Immature natural killer cell (primary cell): ENCODE measurements at regions not wholly inside any gene's neighbourhood (a gene's known extent, or its start where the extent isn't known, plus 50 kb on each side); places are given as distances from the start of the nearest gene placed in this dataset.

ENCODE experiments used
- DNase-seq, 3 donors: peaks; one replicate each; pipeline ENCODE4 v3.0.0; 2022; ENCODE audit warnings: mixed read lengths in 1 of 3
- H3K27ac Mint-ChIP-seq, 6 donors: one replicate each; pipeline ENCODE4 v1.8.0; 2020; ENCODE audit warnings: mixed read lengths in 6 of 6, mild to moderate bottlenecking in 5 of 6, inconsistent platforms in 4 of 6, moderate library complexity in 3 of 6
- H3K27me3 Mint-ChIP-seq, 3 donors: one replicate each; pipeline ENCODE4 v1.8.0; 2020 to 2021; ENCODE audit warnings: low read depth in 3 of 3, mild to moderate bottlenecking in 3 of 3, mixed read lengths in 3 of 3, moderate library complexity in 3 of 3, inconsistent platforms in 1 of 3
- H3K36me3 Mint-ChIP-seq, 3 donors: one replicate each; pipeline ENCODE4 v1.8.0; 2020; ENCODE audit warnings: mixed read lengths in 3 of 3, inconsistent platforms in 2 of 3, mild to moderate bottlenecking in 2 of 3
- H3K4me1 Mint-ChIP-seq, 2 donors: one replicate each; pipeline ENCODE4 v1.8.0; 2020; ENCODE audit warnings: inconsistent platforms in 2 of 2, mild to moderate bottlenecking in 2 of 2, mixed read lengths in 2 of 2, moderate library complexity in 1 of 2
- H3K4me3 Mint-ChIP-seq, 5 donors: one replicate each; pipeline ENCODE4 v1.8.0; 2020; ENCODE audit warnings: mild to moderate bottlenecking in 5 of 5, mixed read lengths in 5 of 5, inconsistent platforms in 3 of 5, moderate library complexity in 3 of 5
- H3K9me3 Mint-ChIP-seq, 6 donors: one replicate each; pipeline ENCODE4 v1.8.0; 2020; ENCODE audit warnings: mild to moderate bottlenecking in 6 of 6, mixed read lengths in 6 of 6, inconsistent platforms in 4 of 6, moderate library complexity in 3 of 6

DNA sequence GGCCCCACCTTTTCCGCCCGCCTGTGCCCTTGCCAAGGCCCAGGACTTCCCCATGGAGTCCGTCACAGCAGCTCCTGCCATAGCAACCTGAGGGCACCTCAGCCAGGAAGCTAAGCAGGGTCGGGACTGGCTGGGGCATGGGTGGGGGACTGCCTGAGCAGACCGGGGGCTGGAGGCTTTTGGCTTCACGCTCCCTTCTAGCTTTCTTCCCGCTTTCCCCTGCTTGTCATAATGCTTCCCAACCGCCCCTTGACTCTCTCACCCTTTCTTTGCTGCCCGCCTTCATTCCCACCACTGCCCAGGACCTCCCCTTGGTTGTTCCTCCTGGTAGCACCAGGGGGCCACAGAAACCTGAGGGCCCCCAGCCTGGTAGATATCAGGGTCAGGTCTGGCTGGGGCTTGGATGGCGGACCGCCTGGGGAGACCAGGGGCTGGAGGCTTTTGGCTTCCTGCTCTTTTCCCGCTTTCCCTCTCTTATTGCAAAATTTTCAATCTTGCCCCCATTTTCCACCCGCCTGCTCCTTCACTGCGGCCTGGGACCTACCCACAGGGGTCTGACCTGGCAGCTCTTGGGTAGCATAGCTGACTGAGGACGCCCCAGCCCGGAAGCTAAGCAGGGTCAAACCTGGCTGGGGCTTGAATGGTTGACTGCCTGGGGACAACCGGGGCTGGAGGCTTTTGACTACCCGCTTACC lies 2287.7 kb downstream of the TP53TG3F start:
- Mint-ChIP-seq H3K27me3 (peaks cover 0 to 4% (median 0%) of the 10 kb centered on the region in 3 donors), H3K4me3 (no peak overlapping the region), H3K27ac (no peak overlapping the region), H3K9me3 (peaks cover 7 to 48% (median 40%) of the 10 kb centered on the region in 6 donors), H3K36me3 (peaks cover 0 to 4% (median 0%) of the 10 kb centered on the region in 3 donors), H3K4me1 (peaks cover 0 to 4% of the 10 kb centered on the region in 2 donors)
- DNase-seq = no peak

DNA sequence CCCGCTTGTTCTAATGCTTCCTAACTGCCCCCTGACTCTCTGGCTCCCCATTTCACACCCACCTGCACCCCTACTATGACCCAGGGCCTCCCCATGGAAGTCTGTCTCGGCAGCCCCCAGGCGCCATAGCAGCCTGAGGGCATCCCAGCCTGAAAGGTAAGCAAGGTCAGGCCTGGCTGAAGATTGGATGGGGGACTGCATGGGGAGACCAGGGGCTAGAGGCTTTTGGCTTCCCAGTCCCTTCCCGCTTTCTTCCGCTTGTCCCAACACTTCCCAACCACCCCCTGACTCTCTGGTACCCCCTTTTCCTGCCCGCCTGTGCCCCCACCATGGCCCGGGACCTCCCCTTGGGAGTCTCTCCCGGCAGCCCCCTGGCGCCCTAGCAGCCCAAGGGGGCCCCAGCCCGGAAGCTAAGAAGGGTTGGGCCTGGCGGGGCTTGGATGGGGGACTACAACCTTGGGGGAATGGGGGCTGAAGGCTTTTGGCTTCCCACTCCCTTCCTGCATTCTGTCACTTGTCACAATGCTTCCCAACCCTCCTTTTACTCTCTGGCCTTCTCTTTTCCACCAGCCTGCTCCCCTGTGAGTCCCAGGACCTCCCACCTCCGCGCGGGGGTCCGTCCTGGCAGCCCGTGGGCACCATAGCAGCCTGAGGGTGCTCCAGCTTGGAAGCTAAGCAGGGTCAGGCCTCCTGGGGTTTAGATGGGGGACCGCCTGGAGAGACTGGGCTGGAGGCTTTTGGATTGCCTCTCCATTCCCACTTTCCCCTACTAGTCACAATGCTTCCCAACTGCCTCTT lies 2288.4 kb downstream of the TP53TG3F start:
- DNase-seq = no peak
- no peaks in the 10 kb centered on the region for H3K36me3 Mint-ChIP-seq
- peaks cover 0 to 4% (median 0%) of the 10 kb centered on the region in 3 donors for H3K27me3 Mint-ChIP-seq
- peaks cover 4 to 48% (median 34%) of the 10 kb centered on the region in 6 donors for H3K9me3 Mint-ChIP-seq
- no peak overlapping the region for H3K27ac Mint-ChIP-seq
- H3K4me3 Mint-ChIP-seq = no peak overlapping the region
- H3K4me1 Mint-ChIP-seq = peaks cover 0 to 1% of the 10 kb centered on the region in 2 donors

GRCh38 chr16:35748621-35749252 lies 2289.3 kb downstream of the TP53TG3F start:
- H3K36me3 Mint-ChIP-seq = no peaks in the 10 kb centered on the region
- no peak overlapping the region for H3K4me3 Mint-ChIP-seq
- DNase-seq = no peak
- H3K4me1 Mint-ChIP-seq = peaks cover 0 to under 1% of the 10 kb centered on the region in 2 donors
- H3K27ac Mint-ChIP-seq = no peak overlapping the region
- H3K27me3 Mint-ChIP-seq = peaks cover 0 to 4% (median 0%) of the 10 kb centered on the region in 3 donors
- H3K9me3 Mint-ChIP-seq = peaks cover 4 to 45% (median 33%) of the 10 kb centered on the region in 6 donors

DNA sequence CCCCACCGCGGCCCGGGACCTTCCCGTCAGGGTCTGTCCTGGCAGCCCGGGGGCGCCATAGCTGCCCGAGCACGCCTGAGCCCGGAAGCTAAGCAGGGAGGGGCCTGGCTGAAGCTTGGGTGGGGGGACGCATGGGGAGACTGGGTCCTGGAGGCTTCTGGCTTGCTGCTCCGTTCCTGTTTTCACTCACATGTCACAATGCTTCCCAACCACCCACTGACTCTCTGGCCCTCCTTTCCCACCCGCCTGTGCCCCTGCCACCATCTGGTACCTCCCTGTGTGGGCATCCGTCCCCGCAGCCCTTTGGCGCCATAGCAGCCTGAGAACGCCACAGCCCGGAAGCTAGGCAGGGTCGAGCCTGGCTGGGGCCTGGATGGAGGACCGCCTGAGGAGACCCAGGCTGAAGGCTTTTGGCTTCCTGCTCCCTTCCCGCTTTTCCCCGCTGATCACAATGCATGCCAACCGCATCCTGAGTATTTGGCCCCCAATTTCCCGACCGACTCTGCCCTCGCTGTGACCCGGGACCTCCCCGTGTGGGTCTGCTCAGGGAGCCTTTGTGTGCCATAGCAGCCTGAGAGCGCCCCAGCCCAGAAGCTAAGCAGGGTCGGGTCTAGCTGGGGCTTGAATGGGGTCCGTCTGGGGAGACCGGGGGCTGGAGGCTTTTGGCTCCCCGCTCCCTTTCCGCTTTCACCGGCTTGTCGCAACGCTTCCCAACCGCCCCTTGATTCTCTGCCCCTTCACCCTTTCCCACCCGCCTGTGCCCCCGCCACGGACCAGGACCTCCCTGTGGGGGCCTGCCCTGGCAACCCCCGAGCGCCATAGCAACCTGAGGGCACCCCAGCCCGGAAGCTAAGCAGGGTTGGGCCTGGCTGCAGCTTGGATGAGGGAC lies 2290.1 kb downstream of the TP53TG3F start:
- no peaks in the 10 kb centered on the region for H3K4me1 Mint-ChIP-seq
- peaks cover 0 to 4% (median 0%) of the 10 kb centered on the region in 3 donors for H3K27me3 Mint-ChIP-seq
- no peak for DNase-seq
- peaks cover 4 to 37% (median 26%) of the 10 kb centered on the region in 6 donors for H3K9me3 Mint-ChIP-seq
- no peaks in the 10 kb centered on the region for H3K36me3 Mint-ChIP-seq
- no peak overlapping the region for H3K27ac Mint-ChIP-seq
- no peak overlapping the region for H3K4me3 Mint-ChIP-seq

GRCh38 chr16:35750157-35750689 lies 2290.8 kb downstream of the TP53TG3F start:
- Mint-ChIP-seq H3K4me1 (peaks cover 0 to under 1% of the 10 kb centered on the region in 2 donors), H3K4me3 (no peak overlapping the region), H3K27ac (no peak overlapping the region), H3K36me3 (peaks cover 0 to 2% (median under 1%) of the 10 kb centered on the region in 3 donors), H3K27me3 (peaks cover 0 to 4% (median 1%) of the 10 kb centered on the region in 3 donors), H3K9me3 (peaks cover 7 to 38% (median 25%) of the 10 kb centered on the region in 6 donors)
- no peak for DNase-seq

- H3K4me3 Mint-ChIP-seq = no peak overlapping the region
- H3K27ac Mint-ChIP-seq = no peak overlapping the region
- H3K9me3 Mint-ChIP-seq = peaks cover 11 to 38% (median 25%) of the 10 kb centered on the region in 6 donors
- peaks cover 0 to 1% of the 10 kb centered on the region in 2 donors for H3K4me1 Mint-ChIP-seq
- no peak for DNase-seq
- peaks cover 0 to 6% (median 4%) of the 10 kb centered on the region in 3 donors for H3K36me3 Mint-ChIP-seq
- H3K27me3 Mint-ChIP-seq = peaks cover 0 to 2% (median 1%) of the 10 kb centered on the region in 3 donors
Observed at GRCh38 chr16:35750701-35751104, 2291.3 kb downstream of the TP53TG3F start.

DNA sequence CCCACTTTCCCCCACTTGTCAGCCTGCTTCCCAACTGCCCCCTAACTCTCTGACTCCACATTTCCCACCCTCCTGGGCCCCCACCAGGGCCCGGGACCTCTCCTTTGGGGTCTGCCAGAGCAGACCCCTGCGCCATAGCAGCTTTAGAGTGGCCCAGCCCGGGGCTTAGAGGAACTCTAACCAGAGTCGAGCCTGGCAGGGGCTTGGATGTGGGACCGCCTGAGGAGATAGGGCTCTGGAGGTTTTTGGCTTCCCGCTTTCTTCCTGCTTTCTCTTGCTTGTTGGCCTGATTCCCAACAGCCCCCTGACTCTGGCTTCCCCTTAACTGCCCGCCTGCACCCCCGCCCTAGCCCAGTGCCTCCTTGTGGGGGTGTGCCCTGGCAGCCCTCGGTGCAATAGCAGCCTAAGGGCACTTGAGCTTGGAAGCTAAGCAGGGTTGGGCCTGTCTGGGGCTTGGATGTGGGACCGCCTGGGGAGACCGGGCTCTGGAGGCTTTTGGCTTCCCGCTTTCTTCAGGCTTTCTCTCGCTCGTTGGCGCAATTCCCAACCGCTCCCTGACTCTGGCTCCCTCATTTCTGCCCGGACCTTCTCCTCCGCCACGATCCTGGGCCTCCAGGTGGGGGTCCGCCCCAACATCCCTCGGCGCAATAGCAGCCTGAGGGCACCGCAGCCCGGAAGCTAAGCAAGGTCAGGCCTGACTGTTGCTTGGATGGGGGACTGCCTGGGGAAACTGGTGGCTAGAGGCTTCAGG lies 2292.0 kb downstream of the TP53TG3F start:
- H3K4me1 Mint-ChIP-seq = peaks cover 0 to 1% of the 10 kb centered on the region in 2 donors
- H3K27me3 Mint-ChIP-seq = peaks cover 0 to 2% (median 1%) of the 10 kb centered on the region in 3 donors
- peaks cover 11 to 38% (median 31%) of the 10 kb centered on the region in 6 donors for H3K9me3 Mint-ChIP-seq
- DNase-seq = no peak
- no peak overlapping the region for H3K27ac Mint-ChIP-seq
- peaks cover 0 to 6% (median 4%) of the 10 kb centered on the region in 3 donors for H3K36me3 Mint-ChIP-seq
- H3K4me3 Mint-ChIP-seq = no peak overlapping the region

DNA sequence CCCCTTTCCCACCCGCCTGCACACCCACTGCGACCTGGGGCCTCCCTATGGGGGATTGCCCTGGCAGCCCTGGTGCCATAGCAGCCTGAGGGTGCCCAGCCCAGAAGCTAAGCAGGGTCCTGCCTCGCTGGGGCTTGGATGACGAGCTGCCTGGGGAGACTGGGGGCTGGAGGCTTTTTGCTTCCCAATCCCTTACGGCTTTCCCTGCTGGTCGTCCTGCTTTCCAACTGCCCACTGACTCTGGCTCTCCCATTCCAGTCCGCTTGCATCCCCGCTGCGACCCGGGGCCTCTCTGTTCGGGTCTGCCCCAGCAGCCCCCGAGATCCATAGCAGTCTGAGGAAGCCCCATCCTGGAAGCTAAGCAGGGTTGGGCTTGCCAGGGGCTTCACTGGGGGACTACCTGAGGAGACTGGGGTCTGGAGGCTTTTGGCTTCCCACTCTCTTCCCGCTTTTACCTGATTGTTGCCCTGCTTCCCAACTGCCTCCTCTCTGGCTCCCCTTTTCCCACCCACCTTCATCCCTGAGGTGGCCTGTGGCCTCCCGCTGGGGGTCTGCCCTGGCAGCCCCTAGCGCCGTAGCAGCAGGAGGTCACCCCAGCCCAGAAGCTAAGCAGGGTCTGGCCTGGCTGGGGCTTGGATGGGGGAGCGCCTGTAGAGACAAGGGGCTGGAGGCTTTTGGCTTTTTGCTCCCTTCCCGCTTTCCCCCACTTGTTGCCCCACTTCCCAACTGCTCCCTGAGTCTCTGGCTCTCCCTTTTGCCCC lies 2292.8 kb downstream of the TP53TG3F start:
- Mint-ChIP-seq H3K4me1 (peaks cover 0 to 1% of the 10 kb centered on the region in 2 donors), H3K36me3 (peaks cover 0 to 6% (median 4%) of the 10 kb centered on the region in 3 donors), H3K27me3 (peaks cover 0 to 2% (median 1%) of the 10 kb centered on the region in 3 donors), H3K27ac (no peak overlapping the region), H3K9me3 (peaks cover 11 to 39% (median 34%) of the 10 kb centered on the region in 6 donors), H3K4me3 (no peak overlapping the region)
- DNase-seq = no peak

DNA sequence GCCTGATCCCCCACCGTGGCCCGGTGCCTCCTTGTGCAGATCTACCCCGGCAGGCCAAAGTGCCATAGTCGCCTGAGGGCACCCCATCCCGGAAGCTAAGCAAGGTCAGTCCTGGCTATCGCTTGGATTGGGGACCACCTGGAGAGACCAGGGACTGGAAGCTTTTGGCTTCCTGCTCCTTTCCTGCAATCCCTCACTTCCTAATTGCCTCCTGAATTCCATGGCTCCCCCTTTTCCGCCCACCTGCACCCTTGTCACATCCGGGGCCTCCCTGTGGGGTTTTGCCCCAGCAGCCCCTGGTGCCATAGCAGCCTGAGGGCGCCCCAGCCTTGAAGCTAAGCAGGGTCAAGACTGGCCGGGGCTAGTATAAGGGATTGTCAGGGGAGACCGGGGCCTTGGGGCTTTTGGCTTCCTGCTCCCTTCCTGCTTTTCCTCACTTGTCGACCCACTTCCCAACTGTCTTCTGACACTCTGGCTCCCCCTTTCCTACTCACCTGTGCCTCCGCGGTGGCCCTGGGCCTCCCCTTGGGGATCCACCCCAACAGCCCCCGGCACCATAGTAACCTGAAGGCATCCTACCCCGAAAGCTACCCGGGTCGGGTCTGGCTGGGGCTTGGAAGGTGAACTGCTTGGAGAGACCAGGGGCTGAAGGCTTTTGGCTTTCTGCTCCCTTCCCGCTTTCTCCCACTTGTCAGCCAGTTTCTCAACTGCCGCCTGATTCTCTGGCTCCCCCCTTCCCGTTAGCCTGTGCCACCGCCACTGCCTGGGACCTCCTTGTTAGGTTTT lies 2293.6 kb downstream of the TP53TG3F start:
- Mint-ChIP-seq H3K9me3 (peaks cover 7 to 41% (median 32%) of the 10 kb centered on the region in 6 donors), H3K36me3 (peaks cover 0 to 6% (median 4%) of the 10 kb centered on the region in 3 donors), H3K27ac (no peak overlapping the region), H3K27me3 (peaks cover 0 to 2% (median 1%) of the 10 kb centered on the region in 3 donors), H3K4me3 (no peak overlapping the region), H3K4me1 (peaks cover 0 to 1% of the 10 kb centered on the region in 2 donors)
- DNase-seq = no peak

GRCh38 chr16:35753559-35754390 lies 2294.4 kb downstream of the TP53TG3F start:
- Mint-ChIP-seq H3K27me3 (peaks cover 0 to 2% (median 1%) of the 10 kb centered on the region in 3 donors), H3K27ac (no peak overlapping the region), H3K36me3 (peaks cover 0 to 6% (median 4%) of the 10 kb centered on the region in 3 donors), H3K4me3 (no peak overlapping the region), H3K9me3 (peaks cover 9 to 42% (median 32%) of the 10 kb centered on the region in 6 donors), H3K4me1 (peaks cover 0 to 1% of the 10 kb centered on the region in 2 donors)
- DNase-seq = no peak
